GM12878 (cell line): ENCODE measurements at regions not wholly inside any gene's neighbourhood (a gene's known extent, or its start where the extent isn't known, plus 50 kb on each side); places are given as distances from the start of the nearest gene placed in this dataset.

Source experiments
- CTCF ChIP-seq, 3 experiments: IDR thresholded peaks in 2 of 3; conservative IDR thresholded peaks in 1 of 3; 2 replicates each; pipeline ENCODE4 v1.5.1; 2011; ENCODE audit warnings: low read depth in 3 of 3, low read length in 3 of 3, mild to moderate bottlenecking in 3 of 3, control low read depth in 2 of 3, moderate library complexity in 2 of 3, inconsistent platforms in 1 of 3, mixed read lengths in 1 of 3; ENCODE audit not compliant: control insufficient read depth in 2 of 3, insufficient read depth in 1 of 3; ENCODE audit errors: extremely low read depth in 1 of 3
- EP300 ChIP-seq, 2 experiments: fragments of 150-350 bp in 1 of 2; IDR thresholded peaks; 2 replicates each; pipeline ENCODE4 v1.6.1; 2011 to 2012; ENCODE audit warnings: low read depth in 2 of 2, low read length in 2 of 2, borderline replicate concordance in 1 of 2, improper control_type of control experiment in 1 of 2, inconsistent platforms in 1 of 2; ENCODE audit not compliant: control insufficient read depth in 1 of 2
- EZH2 ChIP-seq: IDR thresholded peaks from 2 replicates; pipeline ENCODE4 v1.6.1; 2012; ENCODE audit warnings: low read depth, mild to moderate bottlenecking, control low read depth, inconsistent platforms, low read length, borderline replicate concordance; ENCODE audit not compliant: control insufficient read depth
- HDAC2 ChIP-seq: fragments of 200-600 bp; sonication (generic); IDR thresholded peaks from 2 replicates; pipeline ENCODE4 v1.6.1; 2017
- POLR2A ChIP-seq: IDR thresholded peaks from 2 replicates; pipeline ENCODE4 v1.6.1; 2011; ENCODE audit warnings: low read depth, mild to moderate bottlenecking, low read length
- RAD21 ChIP-seq: IDR thresholded peaks from 2 replicates; pipeline ENCODE4 v1.6.1; 2011; ENCODE audit warnings: mild to moderate bottlenecking, low read depth, low read length, moderate library complexity; ENCODE audit not compliant: insufficient read depth
- RFX5 ChIP-seq: IDR thresholded peaks from 2 replicates; pipeline ENCODE4 v1.6.1; 2011; ENCODE audit warnings: low read depth, low read length, improper control_type of control experiment
- STAT3 ChIP-seq: IDR thresholded peaks from 2 replicates; pipeline ENCODE4 v1.6.1; 2011; ENCODE audit warnings: low read depth, low read length, improper control_type of control experiment
- SUZ12 ChIP-seq: fragments of 200-600 bp; sonication (generic); IDR thresholded peaks from one replicate; pipeline ENCODE4 v1.6.1; 2018; ENCODE audit warnings: antibody characterized with exemption, mild to moderate bottlenecking; ENCODE audit not compliant: unreplicated experiment
- USF1 ChIP-seq: IDR thresholded peaks from 2 replicates; pipeline ENCODE4 v1.6.1; 2011; ENCODE audit warnings: borderline replicate concordance, low read depth, mild to moderate bottlenecking, moderate library complexity, mixed read lengths, low read length; ENCODE audit not compliant: insufficient read depth; ENCODE audit errors: extremely low read length
- WRNIP1 ChIP-seq: IDR thresholded peaks from 2 replicates; pipeline ENCODE4 v1.6.1; 2011; ENCODE audit warnings: low read depth, low read length, improper control_type of control experiment, borderline replicate concordance
- YY1 ChIP-seq: IDR thresholded peaks from 2 replicates; pipeline ENCODE4 v1.6.1; 2011; ENCODE audit warnings: low read depth, mild to moderate bottlenecking, low read length

- TF ChIP-seq CTCF (IDR thresholded peaks at IDR 0.05 in 2 of 3, conservative IDR thresholded peaks at IDR 0.05 in 1 of 3; ENCODE audit: control insufficient read depth in 2 of 3, extremely low read depth in 1 of 3, insufficient read depth in 1 of 3, low read depth in 3 of 3, low read length in 3 of 3): no peak
- no peak for TF ChIP-seq POLR2A
- TF ChIP-seq WRNIP1: no peak
- no peak for TF ChIP-seq RAD21
- TF ChIP-seq EZH2: no peak
- TF ChIP-seq SUZ12: no peak
- no peak for TF ChIP-seq HDAC2
- no peak for TF ChIP-seq YY1
- TF ChIP-seq EP300 (IDR thresholded peaks at IDR 0.05; ENCODE audit: borderline replicate concordance in 1 of 2, control insufficient read depth in 1 of 2, low read depth in 2 of 2, low read length in 2 of 2): no peak
- TF ChIP-seq USF1: no peak
- TF ChIP-seq RFX5: no peak
- TF ChIP-seq STAT3: no peak
Measured at GRCh38 chr2:188028739-188029138, 262.9 kb upstream of the GULP1 start.
